Gastroesophageal sphincter (tissue), 4 donors: ENCODE measurements at regions not wholly inside any gene's neighbourhood (a gene's known extent, or its start where the extent isn't known, plus 50 kb on each side); places are given as distances from the start of the nearest gene placed in this dataset.

ENCODE experiments used
- ATAC-seq: fragments of 150-250 bp; one replicate; pipeline ENCODE4 v1.9.1; 2016; ENCODE audit warnings: mild to moderate bottlenecking, moderate library complexity
- H3K27ac ChIP-seq, 4 donors: fragments of 200-600 bp; sonication (generic) in 3 of 4; 1 replicate in 3 of 4; 2 replicates in 1 of 4; pipeline ENCODE4 v1.5.1; 2016 to 2019
- H3K27me3 ChIP-seq: fragments of 200-600 bp; sonication (generic); one replicate; pipeline ENCODE4 v1.5.1; 2019
- H3K36me3 ChIP-seq, 2 donors: fragments of 200-600 bp; sonication (generic); one replicate each; pipeline ENCODE4 v1.5.1; 2019; ENCODE audit warnings: control low read depth in 1 of 2
- H3K4me1 ChIP-seq, 3 donors: fragments of 200-600 bp; sonication (generic); 1 replicate in 2 of 3; 2 replicates in 1 of 3; pipeline ENCODE4 v1.5.1; 2016 to 2019; ENCODE audit warnings: control low read depth in 2 of 3
- H3K4me3 ChIP-seq, 2 donors: fragments of 200-600 bp; sonication (generic); one replicate each; pipeline ENCODE4 v1.5.1; 2019; ENCODE audit warnings: mild to moderate bottlenecking in 1 of 2, moderate library complexity in 1 of 2
- H3K9me3 ChIP-seq, 3 donors: fragments of 200-600 bp; sonication (generic); one replicate each; pipeline ENCODE4 v1.5.1; 2017 to 2019; ENCODE audit warnings: control low read depth in 2 of 3
- CTCF ChIP-seq, 4 experiments: fragments of 200-600 bp in 2 of 4; fragments of 450-650 bp in 2 of 4; sonication (generic) in 1 of 4; IDR thresholded peaks; one replicate each; pipeline ENCODE4 v1.5.1; 2017 to 2019; ENCODE audit warnings: antibody characterized with exemption in 4 of 4, mild to moderate bottlenecking in 2 of 4, moderate library complexity in 2 of 4
- EP300 ChIP-seq: sonication (generic); formaldehyde crosslinking; IDR thresholded peaks from one replicate; pipeline ENCODE4 v1.6.1; 2017; ENCODE audit warnings: antibody characterized with exemption, mild to moderate bottlenecking
- POLR2A ChIP-seq, 2 donors: fragments of 450-650 bp; IDR thresholded peaks; one replicate each; pipeline ENCODE4 v1.6.1; 2017; ENCODE audit warnings: antibody characterized with exemption in 2 of 2, mild to moderate bottlenecking in 2 of 2, moderate library complexity in 1 of 2
- POLR2AphosphoS5 ChIP-seq: sonication (generic); formaldehyde crosslinking; IDR thresholded peaks from one replicate; pipeline ENCODE4 v1.6.1; 2017; ENCODE audit warnings: antibody characterized with exemption
- WGBS, 2 donors: methylation state at CpG; one replicate each; pipeline ENCODE4 v1.1.5; 2018; ENCODE audit warnings: low coverage in 1 of 2; 5-methylcytosine and 5-hydroxymethylcytosine counted together

GRCh38 chr2:23169896-23170295, 215.1 kb upstream of the KLHL29 start:
- Histone ChIP-seq H3K27me3 (no peaks in the 10 kb centered on the region), H3K9me3 (peaks cover 0 to 9% (median 0%) of the 10 kb centered on the region in 3 donors), H3K4me3 (no peak overlapping the region), H3K27ac (no peak overlapping the region), H3K36me3 (no peaks in the 10 kb centered on the region), H3K4me1 (no peaks in the 10 kb centered on the region)
- no peak for ATAC-seq
- WGBS, 2 donors: 36% methylated on average over 1 of the region's 1 CpG; no CpG with 5 or more reads in 1 of the 2 donors
- TF ChIP-seq CTCF (IDR thresholded peaks at IDR 0.05) (no peak), POLR2AphosphoS5 (no peak), EP300 (no peak), POLR2A (IDR thresholded peaks at IDR 0.05) (no peak)

- no peaks in the 10 kb centered on the region for H3K36me3 ChIP-seq
- no peak for TF ChIP-seq POLR2A (IDR thresholded peaks at IDR 0.05)
- TF ChIP-seq POLR2AphosphoS5: no peak
- TF ChIP-seq EP300: no peak
- ATAC-seq: no peak
Observed at GRCh38 chr2:23171108-23171507, 213.9 kb upstream of the KLHL29 start.

GRCh38 chr2:23178396-23178795, 206.6 kb upstream of the KLHL29 start:
- ATAC-seq: no peak
- 79 to 82% methylated on average over 2 of the region's 2 CpGs for WGBS, 2 donors
- H3K36me3 ChIP-seq: no peaks in the 10 kb centered on the region
- peaks cover 0 to 32% (median 0%) of the 10 kb centered on the region in 3 donors for H3K9me3 ChIP-seq
- TF ChIP-seq POLR2AphosphoS5: no peak
- no peak for TF ChIP-seq POLR2A (IDR thresholded peaks at IDR 0.05)
- TF ChIP-seq CTCF (IDR thresholded peaks at IDR 0.05): no peak
- no peak for TF ChIP-seq EP300
- no peak overlapping the region for H3K27ac ChIP-seq
- H3K4me3 ChIP-seq: no peak overlapping the region
- H3K4me1 ChIP-seq: no peaks in the 10 kb centered on the region
- H3K27me3 ChIP-seq: no peaks in the 10 kb centered on the region

More at GRCh38 chr2:23171108-23171507, 213.9 kb upstream of the KLHL29 start:
- H3K27ac ChIP-seq: no peak overlapping the region
- H3K4me3 ChIP-seq: no peak overlapping the region
- H3K9me3 ChIP-seq: peaks cover 0 to 9% (median 0%) of the 10 kb centered on the region in 3 donors
- H3K27me3 ChIP-seq: no peaks in the 10 kb centered on the region
- H3K4me1 ChIP-seq: no peaks in the 10 kb centered on the region

- ATAC-seq: no peak
- 93 to 95% methylated on average over 4 of the region's 4 CpGs for WGBS, 2 donors
- Histone ChIP-seq H3K4me1 (no peaks in the 10 kb centered on the region), H3K27ac (no peak overlapping the region), H3K9me3 (peaks cover 0 to 38% (median 0%) of the 10 kb centered on the region in 3 donors), H3K36me3 (no peaks in the 10 kb centered on the region), H3K4me3 (no peak overlapping the region), H3K27me3 (no peaks in the 10 kb centered on the region)
- TF ChIP-seq CTCF (IDR thresholded peaks at IDR 0.05): no peak
- no peak for TF ChIP-seq POLR2AphosphoS5
- no peak for TF ChIP-seq EP300
- TF ChIP-seq POLR2A (IDR thresholded peaks at IDR 0.05): no peak
Observed at GRCh38 chr2:23183733-23184132, 201.2 kb upstream of the KLHL29 start.

- no peak for ATAC-seq
- TF ChIP-seq POLR2A (IDR thresholded peaks at IDR 0.05): no peak
- TF ChIP-seq CTCF (IDR thresholded peaks at IDR 0.05): no peak
- TF ChIP-seq EP300: no peak
- no peak for TF ChIP-seq POLR2AphosphoS5
- H3K4me3 ChIP-seq: no peak overlapping the region
- H3K27me3 ChIP-seq: no peaks in the 10 kb centered on the region
- no peaks in the 10 kb centered on the region for H3K36me3 ChIP-seq
- H3K9me3 ChIP-seq: peaks cover 0 to 19% (median 0%) of the 10 kb centered on the region in 3 donors
- H3K4me1 ChIP-seq: no peaks in the 10 kb centered on the region
- 68 to 72% methylated on average over 10 to 11 of the region's 12 CpGs for WGBS, 2 donors
- H3K27ac ChIP-seq: no peak overlapping the region
Observed at GRCh38 chr2:23198316-23199114, 186.5 kb upstream of the KLHL29 start.
